ENCODE measurements at regions not wholly inside any gene's neighbourhood (a gene's known extent, or its start where the extent isn't known, plus 50 kb on each side); places are given as distances from the start of the nearest gene placed in this dataset.

- no peak for TF ChIP-seq NBN (IDR thresholded peaks at IDR 0.05)
- 0 out of 2 replicates have a peak, but pooled peaks have one; percentile 4 for TF ChIP-seq RCOR1 (conservative IDR thresholded peaks at IDR 0.05; ENCODE audit: low read depth, low read length)
- TF ChIP-seq HDAC6 (IDR thresholded peaks at IDR 0.05; ENCODE audit: unreplicated experiment) = no peak
- peak; percentile 59; the same call in 1 of the 2 replicates for TF ChIP-seq BACH1 (IDR thresholded peaks at IDR 0.05; ENCODE audit: borderline replicate concordance)
- TF ChIP-seq IRF3 (IDR thresholded peaks at IDR 0.05) = no peak
- no peak for TF ChIP-seq SMAD5 (IDR thresholded peaks at IDR 0.05; ENCODE audit: low read depth)
- TF ChIP-seq, protein P1, sequence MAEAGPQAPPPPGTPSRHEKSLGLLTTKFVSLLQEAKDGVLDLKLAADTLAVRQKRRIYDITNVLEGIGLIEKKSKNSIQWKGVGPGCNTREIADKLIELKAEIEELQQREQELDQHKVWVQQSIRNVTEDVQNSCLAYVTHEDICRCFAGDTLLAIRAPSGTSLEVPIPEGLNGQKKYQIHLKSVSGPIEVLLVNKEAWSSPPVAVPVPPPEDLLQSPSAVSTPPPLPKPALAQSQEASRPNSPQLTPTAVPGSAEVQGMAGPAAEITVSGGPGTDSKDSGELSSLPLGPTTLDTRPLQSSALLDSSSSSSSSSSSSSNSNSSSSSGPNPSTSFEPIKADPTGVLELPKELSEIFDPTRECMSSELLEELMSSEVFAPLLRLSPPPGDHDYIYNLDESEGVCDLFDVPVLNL (IDR thresholded peaks at IDR 0.05; ENCODE audit: low read depth, low read length) = no peak
- TF ChIP-seq, protein P2, sequence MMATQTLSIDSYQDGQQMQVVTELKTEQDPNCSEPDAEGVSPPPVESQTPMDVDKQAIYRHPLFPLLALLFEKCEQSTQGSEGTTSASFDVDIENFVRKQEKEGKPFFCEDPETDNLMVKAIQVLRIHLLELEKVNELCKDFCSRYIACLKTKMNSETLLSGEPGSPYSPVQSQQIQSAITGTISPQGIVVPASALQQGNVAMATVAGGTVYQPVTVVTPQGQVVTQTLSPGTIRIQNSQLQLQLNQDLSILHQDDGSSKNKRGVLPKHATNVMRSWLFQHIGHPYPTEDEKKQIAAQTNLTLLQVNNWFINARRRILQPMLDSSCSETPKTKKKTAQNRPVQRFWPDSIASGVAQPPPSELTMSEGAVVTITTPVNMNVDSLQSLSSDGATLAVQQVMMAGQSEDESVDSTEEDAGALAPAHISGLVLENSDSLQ (IDR thresholded peaks at IDR 0.05) = peak; percentile 12; the same call in 1 of the 2 replicates
- TF ChIP-seq, protein P3, sequence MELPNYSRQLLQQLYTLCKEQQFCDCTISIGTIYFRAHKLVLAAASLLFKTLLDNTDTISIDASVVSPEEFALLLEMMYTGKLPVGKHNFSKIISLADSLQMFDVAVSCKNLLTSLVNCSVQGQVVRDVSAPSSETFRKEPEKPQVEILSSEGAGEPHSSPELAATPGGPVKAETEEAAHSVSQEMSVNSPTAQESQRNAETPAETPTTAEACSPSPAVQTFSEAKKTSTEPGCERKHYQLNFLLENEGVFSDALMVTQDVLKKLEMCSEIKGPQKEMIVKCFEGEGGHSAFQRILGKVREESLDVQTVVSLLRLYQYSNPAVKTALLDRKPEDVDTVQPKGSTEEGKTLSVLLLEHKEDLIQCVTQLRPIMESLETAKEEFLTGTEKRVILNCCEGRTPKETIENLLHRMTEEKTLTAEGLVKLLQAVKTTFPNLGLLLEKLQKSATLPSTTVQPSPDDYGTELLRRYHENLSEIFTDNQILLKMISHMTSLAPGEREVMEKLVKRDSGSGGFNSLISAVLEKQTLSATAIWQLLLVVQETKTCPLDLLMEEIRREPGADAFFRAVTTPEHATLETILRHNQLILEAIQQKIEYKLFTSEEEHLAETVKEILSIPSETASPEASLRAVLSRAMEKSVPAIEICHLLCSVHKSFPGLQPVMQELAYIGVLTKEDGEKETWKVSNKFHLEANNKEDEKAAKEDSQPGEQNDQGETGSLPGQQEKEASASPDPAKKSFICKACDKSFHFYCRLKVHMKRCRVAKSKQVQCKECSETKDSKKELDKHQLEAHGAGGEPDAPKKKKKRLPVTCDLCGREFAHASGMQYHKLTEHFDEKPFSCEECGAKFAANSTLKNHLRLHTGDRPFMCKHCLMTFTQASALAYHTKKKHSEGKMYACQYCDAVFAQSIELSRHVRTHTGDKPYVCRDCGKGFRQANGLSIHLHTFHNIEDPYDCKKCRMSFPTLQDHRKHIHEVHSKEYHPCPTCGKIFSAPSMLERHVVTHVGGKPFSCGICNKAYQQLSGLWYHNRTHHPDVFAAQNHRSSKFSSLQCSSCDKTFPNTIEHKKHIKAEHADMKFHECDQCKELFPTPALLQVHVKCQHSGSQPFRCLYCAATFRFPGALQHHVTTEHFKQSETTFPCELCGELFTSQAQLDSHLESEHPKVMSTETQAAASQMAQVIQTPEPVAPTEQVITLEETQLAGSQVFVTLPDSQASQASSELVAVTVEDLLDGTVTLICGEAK (IDR thresholded peaks at IDR 0.05; ENCODE audit: borderline replicate concordance) = no peak
- TF ChIP-seq USF1 (IDR thresholded peaks at IDR 0.05; ENCODE audit: borderline replicate concordance, extremely low read length, insufficient read depth, low read depth, low read length) = no peak
- no peak for TF ChIP-seq HSF1 (IDR thresholded peaks at IDR 0.05; ENCODE audit: low read depth, low read length)
- no peak for TF ChIP-seq FOXM1 (IDR thresholded peaks at IDR 0.05; ENCODE audit: low read depth, low read length)
- no peak for TF ChIP-seq POLR2A (IDR thresholded peaks at IDR 0.05; ENCODE audit: low read depth, low read length)
- no peak for TF ChIP-seq NFYB (IDR thresholded peaks at IDR 0.05; ENCODE audit: insufficient read depth, low read depth, low read length)
- no peak for TF ChIP-seq CHD2 (IDR thresholded peaks at IDR 0.05; ENCODE audit: borderline replicate concordance, low read depth, low read length)
- no peak for TF ChIP-seq ZBED1 (IDR thresholded peaks at IDR 0.05; ENCODE audit: borderline replicate concordance)
- TF ChIP-seq YY1 (IDR thresholded peaks at IDR 0.05; ENCODE audit: low read depth, low read length) = no peak
- no peak for TF ChIP-seq TCF7 (IDR thresholded peaks at IDR 0.05; ENCODE audit: borderline replicate concordance)
- peak; percentile 77 for TF ChIP-seq ATF7 (IDR thresholded peaks at IDR 0.05; ENCODE audit: low read depth)
- no peak for TF ChIP-seq SREBF2 (IDR thresholded peaks at IDR 0.05; ENCODE audit: low read length)
- peak; percentile 88; the same call in 1 of the 2 replicates for TF ChIP-seq JUND (IDR thresholded peaks at IDR 0.05; ENCODE audit: low read depth, low read length)
- no peak for TF ChIP-seq SPI1 (IDR thresholded peaks at IDR 0.05; ENCODE audit: borderline replicate concordance, insufficient read depth, low read depth, low read length)
- no peak for TF ChIP-seq RUNX3 (IDR thresholded peaks at IDR 0.05; ENCODE audit: low read length)
- no peak for TF ChIP-seq PML (IDR thresholded peaks at IDR 0.05; ENCODE audit: low read length)
Measured at GRCh38 chr4:111960241-111960667, 185.0 kb upstream of the FAM241A start (continued).
